ENCODE measurements at regions not wholly inside any gene's neighbourhood (a gene's known extent, or its start where the extent isn't known, plus 50 kb on each side); places are given as distances from the start of the nearest gene placed in this dataset.

GRCh38 chr1:25003457-25004190, 73.5 kb upstream of the RUNX3 start:
- no peak for TF ChIP-seq POLR2AphosphoS5 (IDR thresholded peaks at IDR 0.05; ENCODE audit: low read depth, low read length)
- TF ChIP-seq POLR2A (IDR thresholded peaks at IDR 0.05; ENCODE audit: low read depth, low read length): no peak
- TF ChIP-seq SPI1 (IDR thresholded peaks at IDR 0.05; ENCODE audit: low read depth, low read length): no peak
- no peak for TF ChIP-seq TAF1 (IDR thresholded peaks at IDR 0.05; ENCODE audit: low read depth, low read length)
- no peak for TF ChIP-seq PAX5 (IDR thresholded peaks at IDR 0.05; ENCODE audit: insufficient read depth, low read length, severe bottlenecking)
